ENCODE measurements at regions not wholly inside any gene's neighbourhood (a gene's known extent, or its start where the extent isn't known, plus 50 kb on each side); places are given as distances from the start of the nearest gene placed in this dataset.
"Not testable (repeated sequence)": the region's sequence is repeated elsewhere in the genome, so short reads cannot be mapped to it uniquely, and the experiment has no call there.

GRCh38 chr3:192968901-192969300 lies 51.2 kb upstream of the MB21D2 start:
- DNase-seq, result not testable (repeated sequence)

DNA sequence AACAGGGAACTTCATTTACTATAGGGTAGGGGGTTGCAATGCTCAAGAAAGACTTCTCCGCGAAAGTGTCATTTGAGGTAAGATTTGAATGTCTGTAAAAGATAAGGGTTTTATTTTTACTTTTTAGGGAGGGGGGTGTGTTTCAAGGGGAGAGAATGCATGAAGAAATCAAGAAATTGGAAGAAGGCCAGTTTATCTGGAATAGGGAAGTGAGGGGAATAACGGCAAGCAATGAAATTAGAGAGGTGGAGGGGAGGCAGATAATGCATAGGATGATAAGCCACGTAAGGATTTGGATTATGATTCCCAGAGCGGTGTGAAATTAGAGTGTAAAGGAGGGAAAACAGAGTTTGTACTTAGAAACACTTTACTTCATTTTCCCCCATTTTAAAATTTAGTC lies 63.0 kb upstream of the MB21D2 start:
- no peak for DNase-seq

- no peak for DNase-seq
Measured at GRCh38 chr3:192986379-192986778, 68.7 kb upstream of the MB21D2 start.

- DNase-seq, result no peak
Measured at GRCh38 chr3:192991356-192991755, 73.7 kb upstream of the MB21D2 start.

- no peak for DNase-seq
Measured at GRCh38 chr3:192992361-192992760, 74.7 kb upstream of the MB21D2 start.

DNA sequence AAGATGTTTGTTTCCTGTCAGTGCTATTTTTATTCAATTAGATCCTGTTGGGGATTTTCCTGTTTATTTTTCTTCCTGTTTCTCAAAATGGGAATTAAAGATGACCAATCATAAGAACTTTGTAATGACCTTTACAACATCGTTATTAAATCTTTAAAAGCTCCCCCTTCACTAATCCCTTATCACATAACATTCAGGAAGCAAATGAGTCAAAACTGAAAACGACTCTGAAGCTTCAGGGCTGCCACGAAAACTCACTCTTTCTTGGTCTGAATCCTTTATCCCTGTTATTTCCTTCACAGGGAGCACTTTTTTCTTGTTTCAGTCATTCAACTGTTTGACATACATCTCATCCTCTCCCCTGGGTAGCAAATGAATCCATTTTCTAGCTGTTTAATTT lies 75.8 kb upstream of the MB21D2 start:
- DNase-seq, result no peak

DNA sequence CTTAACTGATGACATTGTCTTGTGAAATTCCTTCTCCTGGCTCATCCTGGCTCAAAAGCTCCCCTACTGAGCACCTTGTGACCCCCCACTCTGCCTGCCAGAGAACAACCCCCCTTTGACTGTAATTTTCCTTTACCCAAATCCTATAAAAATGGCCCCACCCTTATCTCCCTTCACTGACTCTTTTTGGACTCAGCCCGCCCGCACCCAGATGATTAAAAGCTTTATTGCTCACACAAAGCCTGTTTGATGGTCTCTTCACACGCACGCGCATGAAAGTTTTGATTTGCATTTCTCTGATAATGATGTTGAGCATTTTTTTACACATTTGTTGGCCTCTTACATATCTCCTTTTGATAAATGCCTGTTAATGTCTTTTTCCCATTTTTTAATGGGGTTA lies 83.5 kb upstream of the MB21D2 start:
- not testable (repeated sequence) for DNase-seq

DNA sequence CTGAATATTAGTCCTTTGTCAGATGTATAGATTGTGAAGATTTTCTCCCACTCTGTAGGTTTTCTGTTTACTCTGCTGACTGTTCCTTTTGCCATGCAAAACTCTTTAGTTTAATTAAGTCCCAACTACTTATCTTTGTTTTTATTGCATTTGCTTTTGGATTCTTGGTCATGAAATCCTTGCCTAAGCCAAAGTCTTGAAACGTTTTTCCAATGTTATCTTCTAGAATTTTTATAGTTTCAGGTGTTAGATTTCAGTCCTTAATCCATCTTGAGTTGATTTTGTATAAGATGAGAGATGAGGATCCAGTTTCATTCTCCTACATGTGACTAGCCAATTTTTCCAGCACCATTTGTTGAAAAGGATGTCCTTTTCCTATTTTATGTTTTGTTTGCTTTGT lies 86.0 kb upstream of the MB21D2 start:
- not testable (repeated sequence) for DNase-seq

GRCh38 chr3:193008654-193009053 lies 91.0 kb upstream of the MB21D2 start:
- no peak for DNase-seq

DNA sequence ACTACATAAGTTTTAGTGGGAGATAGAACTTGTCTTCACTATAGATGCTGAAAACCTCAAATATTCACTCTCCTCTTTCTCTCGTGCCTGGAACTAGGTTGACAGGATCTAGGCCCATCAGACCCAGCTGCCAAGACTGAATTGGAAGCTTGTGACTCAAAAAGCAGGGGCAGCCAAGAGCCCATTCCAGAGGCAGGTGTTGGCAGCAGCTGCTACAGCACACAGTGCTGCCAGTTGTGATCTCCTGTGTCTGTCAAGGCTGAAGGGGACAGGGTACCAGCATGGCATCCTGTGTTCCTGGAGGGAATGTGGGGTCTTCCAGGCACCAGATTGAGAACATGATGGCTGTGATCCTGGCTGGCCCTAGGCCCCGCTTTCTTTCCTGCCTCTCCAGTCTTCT lies 92.5 kb upstream of the MB21D2 start:
- DNase-seq, result no peak

GRCh38 chr3:193011958-193012357 lies 94.3 kb upstream of the MB21D2 start:
- no peak for DNase-seq

GRCh38 chr3:193014902-193015301 lies 97.2 kb upstream of the MB21D2 start:
- peak; percentile 34 for DNase-seq

DNA sequence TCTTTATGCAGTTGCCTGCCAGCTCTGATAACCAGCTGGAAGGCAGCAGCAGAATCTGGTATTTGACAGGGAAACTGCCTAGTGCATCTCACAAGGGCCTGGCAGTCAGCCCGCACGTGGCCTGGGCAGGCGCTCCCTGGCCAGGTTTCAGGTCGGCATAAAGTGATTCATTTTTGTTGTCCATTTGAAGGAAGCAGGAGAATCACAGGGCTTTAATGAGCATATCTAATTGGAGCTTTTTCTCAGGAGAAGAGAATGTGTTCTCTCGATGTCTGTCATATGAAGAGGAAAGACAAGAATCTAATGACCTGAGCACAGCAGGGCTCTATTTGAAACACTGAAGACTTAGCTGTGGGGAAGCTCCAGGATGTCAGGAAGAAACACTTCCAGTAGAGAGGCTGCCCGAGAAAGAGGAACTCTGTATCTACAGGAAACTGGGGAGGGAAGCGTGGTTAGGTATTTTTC lies 98.8 kb upstream of the MB21D2 start:
- DNase-seq, result no peak

GRCh38 chr3:193021506-193022010 lies 103.9 kb upstream of the MB21D2 start:
- DNase-seq, result no peak

DNA sequence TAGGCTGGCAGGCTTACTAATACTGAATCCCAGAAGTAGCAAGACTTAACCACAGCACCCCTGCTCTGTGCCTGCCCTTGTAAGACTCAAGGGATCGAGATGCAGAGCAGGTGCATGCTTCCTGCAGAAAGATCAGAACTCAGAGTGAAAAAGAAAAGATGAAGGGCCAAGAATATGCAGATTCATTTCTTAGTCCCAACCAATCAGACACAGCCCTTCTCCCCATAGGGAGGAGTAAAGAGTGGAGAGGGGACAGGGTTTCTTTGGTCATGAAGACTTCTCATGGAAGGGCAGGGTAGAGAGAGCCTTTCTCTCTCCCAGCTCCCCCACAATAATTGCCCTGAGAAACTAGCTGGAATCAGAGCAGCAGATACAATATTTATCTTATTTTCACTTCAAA lies 105.6 kb upstream of the MB21D2 start:
- no peak for DNase-seq

DNA sequence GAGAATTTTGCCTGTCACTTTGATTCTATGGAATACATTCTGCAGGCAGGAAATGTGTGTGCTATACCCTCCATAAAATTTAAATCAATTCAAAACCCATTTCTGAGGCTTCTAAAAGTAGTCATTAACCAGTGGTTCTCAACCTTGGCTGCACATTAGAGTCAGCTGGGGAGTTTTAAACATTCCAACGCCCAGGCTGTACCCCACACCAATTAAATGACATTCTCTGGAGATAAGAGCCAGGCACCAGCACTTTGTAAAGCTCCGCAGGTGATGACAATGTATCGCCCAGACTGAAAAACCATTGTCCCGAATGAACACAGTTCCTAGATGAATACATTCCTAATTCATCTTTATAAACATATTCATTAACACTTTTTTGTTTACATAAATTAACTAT lies 110.6 kb upstream of the MB21D2 start:
- DNase-seq, result no peak

GRCh38 chr3:193029800-193030199 lies 112.1 kb upstream of the MB21D2 start:
- DNase-seq, result no peak

DNA sequence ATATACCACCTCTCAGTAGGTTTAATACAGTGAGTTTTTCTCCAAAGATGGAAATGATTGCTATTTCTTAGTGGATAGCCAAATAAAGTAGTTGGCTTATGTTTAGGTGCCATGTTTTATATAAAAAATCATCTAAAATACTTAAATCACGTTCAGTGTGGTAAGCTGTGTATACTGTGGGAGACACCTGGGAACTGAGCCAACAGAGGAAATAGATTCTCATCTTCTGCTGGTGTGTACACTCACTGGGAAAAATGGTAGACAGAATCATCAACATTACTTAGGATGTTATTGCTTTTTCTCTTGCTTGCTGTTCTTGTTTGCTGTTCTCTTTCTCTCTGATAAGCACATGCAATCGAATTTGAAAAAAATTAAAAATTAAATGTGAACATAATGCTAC lies 112.6 kb upstream of the MB21D2 start:
- no peak for DNase-seq

- DNase-seq, result no peak
Measured at GRCh38 chr3:193031911-193032310, 114.3 kb upstream of the MB21D2 start.

- no peak for DNase-seq
Measured at GRCh38 chr3:193033226-193033780, 115.6 kb upstream of the MB21D2 start.

GRCh38 chr3:193037828-193038227 lies 120.2 kb upstream of the MB21D2 start:
- DNase-seq, result not testable (repeated sequence)

- no peak for DNase-seq
Measured at GRCh38 chr3:193039058-193039457, 121.4 kb upstream of the MB21D2 start.

DNA sequence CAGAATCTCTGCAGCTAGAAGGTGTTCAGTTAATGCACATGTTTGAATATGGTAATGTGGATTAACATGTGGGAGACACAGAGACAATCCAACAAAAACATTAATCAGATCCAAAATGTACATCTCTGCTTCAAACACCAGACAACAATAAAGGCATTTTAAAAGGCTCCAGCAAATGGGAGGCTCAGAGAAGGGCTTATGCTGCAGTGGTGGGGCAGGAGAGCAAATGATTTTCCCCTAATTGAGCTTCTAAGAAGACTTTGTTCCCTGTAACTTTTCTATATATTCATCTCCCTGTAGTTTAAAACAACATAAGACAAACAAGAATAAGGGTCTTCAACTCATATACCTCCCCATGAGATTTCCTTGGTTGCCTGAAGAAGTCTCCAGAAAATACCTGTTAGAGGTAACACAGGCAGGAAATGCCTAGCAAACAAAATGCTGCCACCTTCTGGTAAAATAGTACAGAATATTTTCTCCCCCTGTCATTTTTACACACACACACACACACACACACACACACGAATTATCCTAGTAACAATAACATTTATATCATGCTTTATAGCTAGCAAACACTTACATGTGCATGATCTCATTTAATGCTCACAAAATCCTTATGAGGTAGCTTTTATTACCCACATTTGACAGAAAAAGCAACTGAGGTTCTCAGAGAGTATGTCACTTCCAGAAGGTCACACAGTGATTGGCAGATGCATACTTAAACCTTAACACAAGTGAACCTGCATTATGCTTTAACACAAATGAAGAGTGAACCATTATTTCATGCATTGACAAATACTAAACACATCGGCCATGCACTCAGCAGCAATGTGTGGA lies 123.4 kb upstream of the MB21D2 start:
- DNase-seq, result no peak

DNA sequence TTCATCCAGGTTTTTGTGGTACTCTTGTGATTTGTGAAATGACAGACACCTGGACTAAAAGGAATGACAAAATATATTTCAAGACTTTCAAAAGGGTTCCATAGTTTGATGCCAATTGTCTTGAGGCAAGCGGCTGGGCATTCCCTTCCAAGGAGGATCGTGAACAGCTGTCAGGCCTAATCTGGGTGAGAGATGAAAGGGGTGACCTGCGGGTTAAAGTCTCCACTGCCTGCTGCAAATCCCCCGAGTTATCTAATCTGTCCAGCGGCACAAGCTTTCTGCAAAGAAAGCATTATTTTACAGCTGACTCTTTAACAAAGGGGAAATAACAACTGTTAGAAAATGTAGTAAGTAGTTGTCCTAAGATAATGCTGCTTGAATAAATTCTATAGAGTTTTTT lies 128.7 kb upstream of the MB21D2 start:
- DNase-seq, result no peak

Data from NCI-H446 treated with DMSO at 0.1 percent for 48 hours (cell line).